Esophagus squamous epithelium (tissue), 4 donors: ENCODE measurements at regions not wholly inside any gene's neighbourhood (a gene's known extent, or its start where the extent isn't known, plus 50 kb on each side); places are given as distances from the start of the nearest gene placed in this dataset.

Experiments
- POLR2A ChIP-seq, 4 donors: fragments of 450-650 bp; IDR thresholded peaks; one replicate each; pipeline ENCODE4 v1.6.1; 2017; ENCODE audit warnings: antibody characterized with exemption in 4 of 4, mild to moderate bottlenecking in 4 of 4, moderate library complexity in 3 of 4
- TF ChIP-seq, protein P1 (sequence below), 6 experiments: fragments of 450-650 bp in 4 of 6; fragments of 200-600 bp in 2 of 6; sonication (generic) in 2 of 6; IDR thresholded peaks; one replicate each; pipeline ENCODE4 v1.5.1; 2016 to 2019; ENCODE audit warnings: antibody characterized with exemption in 6 of 6, mild to moderate bottlenecking in 4 of 6, moderate library complexity in 4 of 6

DNA sequence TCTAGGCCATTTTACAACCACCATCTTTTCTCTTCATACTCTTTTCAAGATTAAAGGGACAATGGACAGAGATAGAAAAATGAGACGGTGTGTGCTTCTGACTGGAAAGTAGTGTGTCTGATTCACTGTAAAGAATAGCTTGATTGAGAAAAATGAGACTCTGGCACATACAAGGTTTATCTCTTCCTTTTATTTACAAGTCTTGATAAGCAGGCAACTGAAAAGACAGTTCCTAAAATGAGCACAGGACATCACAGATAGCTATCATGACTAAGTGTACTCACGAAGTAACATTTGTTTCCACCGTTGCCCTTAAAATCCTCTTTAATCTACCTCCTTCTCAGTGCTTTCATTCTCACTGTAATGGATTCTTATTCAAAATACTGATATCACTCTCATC lies 383.0 kb downstream of the TBC1D32 start:
- TF ChIP-seq, protein P1, sequence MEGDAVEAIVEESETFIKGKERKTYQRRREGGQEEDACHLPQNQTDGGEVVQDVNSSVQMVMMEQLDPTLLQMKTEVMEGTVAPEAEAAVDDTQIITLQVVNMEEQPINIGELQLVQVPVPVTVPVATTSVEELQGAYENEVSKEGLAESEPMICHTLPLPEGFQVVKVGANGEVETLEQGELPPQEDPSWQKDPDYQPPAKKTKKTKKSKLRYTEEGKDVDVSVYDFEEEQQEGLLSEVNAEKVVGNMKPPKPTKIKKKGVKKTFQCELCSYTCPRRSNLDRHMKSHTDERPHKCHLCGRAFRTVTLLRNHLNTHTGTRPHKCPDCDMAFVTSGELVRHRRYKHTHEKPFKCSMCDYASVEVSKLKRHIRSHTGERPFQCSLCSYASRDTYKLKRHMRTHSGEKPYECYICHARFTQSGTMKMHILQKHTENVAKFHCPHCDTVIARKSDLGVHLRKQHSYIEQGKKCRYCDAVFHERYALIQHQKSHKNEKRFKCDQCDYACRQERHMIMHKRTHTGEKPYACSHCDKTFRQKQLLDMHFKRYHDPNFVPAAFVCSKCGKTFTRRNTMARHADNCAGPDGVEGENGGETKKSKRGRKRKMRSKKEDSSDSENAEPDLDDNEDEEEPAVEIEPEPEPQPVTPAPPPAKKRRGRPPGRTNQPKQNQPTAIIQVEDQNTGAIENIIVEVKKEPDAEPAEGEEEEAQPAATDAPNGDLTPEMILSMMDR (IDR thresholded peaks at IDR 0.05), result no peak
- TF ChIP-seq POLR2A (IDR thresholded peaks at IDR 0.05), result no peak
